ENCODE measurements at regions not wholly inside any gene's neighbourhood (a gene's known extent, or its start where the extent isn't known, plus 50 kb on each side); places are given as distances from the start of the nearest gene placed in this dataset.

- intact Hi-C loops (cut with DNase I), result no loop called here
- no peak overlapping the region for H3K27ac ChIP-seq
- TF ChIP-seq POLR2AphosphoS5 (IDR thresholded peaks at IDR 0.05; ENCODE audit: insufficient read depth in 1 of 2, low read depth in 1 of 2) (no peak), CTCF (IDR thresholded peaks at IDR 0.05) (no peak), POLR2A (IDR thresholded peaks at IDR 0.05) (no peak)
- H3K27me3 ChIP-seq, result no peaks in the 10 kb centered on the region
- H3K4me3 ChIP-seq, result no peak overlapping the region
- no peaks in the 10 kb centered on the region for H3K4me1 ChIP-seq
- no peaks in the 10 kb centered on the region for H3K9me3 ChIP-seq
- no peak for DNase-seq (ENCODE audit: extremely low spot score in 2 of 2)
- H3K36me3 ChIP-seq, result no peaks in the 10 kb centered on the region
Measured at GRCh38 chr13:106230450-106230849, 305.0 kb downstream of the EFNB2 start.

- H3K4me1 ChIP-seq, result no peaks in the 10 kb centered on the region
- H3K27ac ChIP-seq, result no peak overlapping the region
- TF ChIP-seq POLR2AphosphoS5 (IDR thresholded peaks at IDR 0.05; ENCODE audit: insufficient read depth in 1 of 2, low read depth in 1 of 2) (no peak), CTCF (IDR thresholded peaks at IDR 0.05) (no peak), POLR2A (IDR thresholded peaks at IDR 0.05) (no peak)
- no peaks in the 10 kb centered on the region for H3K9me3 ChIP-seq
- no peaks in the 10 kb centered on the region for H3K36me3 ChIP-seq
- no peak overlapping the region for H3K4me3 ChIP-seq
- intact Hi-C loops (cut with DNase I), result no loop called here
- no peaks in the 10 kb centered on the region for H3K27me3 ChIP-seq
- DNase-seq (ENCODE audit: extremely low spot score in 2 of 2), result no peak
Measured at GRCh38 chr13:106225126-106225525, 310.3 kb downstream of the EFNB2 start.

- TF ChIP-seq POLR2AphosphoS5 (IDR thresholded peaks at IDR 0.05; ENCODE audit: insufficient read depth in 1 of 2, low read depth in 1 of 2) (no peak), POLR2A (IDR thresholded peaks at IDR 0.05) (no peak), CTCF (IDR thresholded peaks at IDR 0.05) (no peak)
- no peak overlapping the region for H3K27ac ChIP-seq
- no peaks in the 10 kb centered on the region for H3K27me3 ChIP-seq
- intact Hi-C loops (cut with DNase I), result no loop called here
- no peaks in the 10 kb centered on the region for H3K4me1 ChIP-seq
- H3K4me3 ChIP-seq, result no peak overlapping the region
- no peaks in the 10 kb centered on the region for H3K36me3 ChIP-seq
- DNase-seq (ENCODE audit: extremely low spot score in 2 of 2), result no peak
- H3K9me3 ChIP-seq, result no peaks in the 10 kb centered on the region
Measured at GRCh38 chr13:106220211-106220610, 315.3 kb downstream of the EFNB2 start.

GRCh38 chr13:106213028-106213757, 322.3 kb downstream of the EFNB2 start:
- Histone ChIP-seq H3K9me3 (no peaks in the 10 kb centered on the region), H3K4me3 (no peak overlapping the region), H3K27ac (no peak overlapping the region), H3K27me3 (no peaks in the 10 kb centered on the region), H3K36me3 (no peaks in the 10 kb centered on the region), H3K4me1 (no peaks in the 10 kb centered on the region)
- DNase-seq (ENCODE audit: extremely low spot score in 2 of 2), result no peak
- intact Hi-C loops (cut with DNase I), result no loop called here
- TF ChIP-seq CTCF (IDR thresholded peaks at IDR 0.05), result no peak
- no peak for TF ChIP-seq POLR2AphosphoS5 (IDR thresholded peaks at IDR 0.05; ENCODE audit: insufficient read depth in 1 of 2, low read depth in 1 of 2)
- TF ChIP-seq POLR2A (IDR thresholded peaks at IDR 0.05), result no peak

GRCh38 chr13:106212386-106213010, 323.0 kb downstream of the EFNB2 start:
- no peaks in the 10 kb centered on the region for H3K27me3 ChIP-seq
- no peaks in the 10 kb centered on the region for H3K9me3 ChIP-seq
- TF ChIP-seq POLR2AphosphoS5 (IDR thresholded peaks at IDR 0.05; ENCODE audit: insufficient read depth in 1 of 2, low read depth in 1 of 2), result no peak
- TF ChIP-seq POLR2A (IDR thresholded peaks at IDR 0.05), result no peak
- no peak for TF ChIP-seq CTCF (IDR thresholded peaks at IDR 0.05)
- H3K36me3 ChIP-seq, result no peaks in the 10 kb centered on the region
- H3K27ac ChIP-seq, result no peak overlapping the region
- no peaks in the 10 kb centered on the region for H3K4me1 ChIP-seq
- DNase-seq (ENCODE audit: extremely low spot score in 2 of 2), result no peak
- H3K4me3 ChIP-seq, result no peak overlapping the region
- intact Hi-C loops (cut with DNase I), result no loop called here

Data from vagina (tissue), 2 donors.